CD4-positive, CD25-positive, alpha-beta regulatory T cell (primary cell): ENCODE measurements at regions not wholly inside any gene's neighbourhood (a gene's known extent, or its start where the extent isn't known, plus 50 kb on each side); places are given as distances from the start of the nearest gene placed in this dataset.
"Not testable (repeated sequence)": the region's sequence is repeated elsewhere in the genome, so short reads cannot be mapped to it uniquely, and the experiment has no call there.

Experiments
- ATAC-seq, 2 donors: fragments of 150-1000 bp; cut with Tn5 transposase; one replicate each; pipeline ENCODE4 v1.10.0; 2021; ENCODE audit warnings: low read depth in 2 of 2, moderate number of reproducible peaks in 2 of 2, moderate library complexity in 1 of 2
- DNase-seq, 3 donors: peaks; one replicate each; pipeline versions ENCODE4 v3.0.0 to v3.0.0-alpha.2; 2012 to 2022; ENCODE audit warnings: mixed read lengths in 1 of 3
- H3K27ac ChIP-seq: one replicate; pipeline ENCODE4 v1.7.0; 2013; ENCODE audit warnings: mild to moderate bottlenecking, low read length; ENCODE audit not compliant: insufficient read depth, poor library complexity, severe bottlenecking
- H3K27me3 ChIP-seq: one replicate; pipeline ENCODE4 v1.7.0; 2013; ENCODE audit warnings: low read length; ENCODE audit not compliant: control insufficient read depth, insufficient read depth
- H3K36me3 ChIP-seq: one replicate; pipeline ENCODE4 v1.7.0; 2013; ENCODE audit warnings: mild to moderate bottlenecking, low read length, moderate library complexity; ENCODE audit not compliant: control insufficient read depth, insufficient read depth
- H3K4me1 ChIP-seq: 2 replicates; pipeline ENCODE4 v1.7.0; 2013; ENCODE audit warnings: mild to moderate bottlenecking, low read length; ENCODE audit not compliant: insufficient read depth, control insufficient read depth, poor library complexity, severe bottlenecking
- H3K4me3 ChIP-seq: one replicate; pipeline ENCODE4 v1.7.0; 2013; ENCODE audit warnings: low read depth, mild to moderate bottlenecking, low read length, moderate library complexity
- H3K9me3 ChIP-seq, 2 experiments: 1 replicate in 1 of 2; 2 replicates in 1 of 2; pipeline ENCODE4 v1.7.0; 2013; ENCODE audit warnings: low read length in 2 of 2, mild to moderate bottlenecking in 1 of 2, moderate library complexity in 1 of 2; ENCODE audit not compliant: control insufficient read depth in 2 of 2
- H3K27ac Mint-ChIP-seq, 3 donors: one replicate each; pipeline ENCODE4 v1.8.0; 2020 to 2022; ENCODE audit warnings: mild to moderate bottlenecking in 3 of 3, mixed read lengths in 3 of 3, moderate library complexity in 2 of 3
- H3K27me3 Mint-ChIP-seq: one replicate; pipeline ENCODE4 v1.8.0; 2022; ENCODE audit warnings: mild to moderate bottlenecking, mixed read lengths
- H3K36me3 Mint-ChIP-seq: one replicate; pipeline ENCODE4 v1.8.0; 2020; ENCODE audit warnings: mixed read lengths
- H3K4me1 Mint-ChIP-seq, 4 donors: one replicate each; pipeline ENCODE4 v1.8.0; 2020 to 2022; ENCODE audit warnings: mixed read lengths in 4 of 4, mild to moderate bottlenecking in 1 of 4
- H3K4me3 Mint-ChIP-seq, 4 donors: one replicate each; pipeline ENCODE4 v1.8.0; 2020 to 2022; ENCODE audit warnings: mild to moderate bottlenecking in 4 of 4, mixed read lengths in 4 of 4, moderate library complexity in 3 of 4
- H3K9me3 Mint-ChIP-seq, 7 donors: one replicate each; pipeline ENCODE4 v1.8.0; 2020 to 2022; ENCODE audit warnings: mixed read lengths in 7 of 7, mild to moderate bottlenecking in 3 of 7, moderate library complexity in 2 of 7

DNA sequence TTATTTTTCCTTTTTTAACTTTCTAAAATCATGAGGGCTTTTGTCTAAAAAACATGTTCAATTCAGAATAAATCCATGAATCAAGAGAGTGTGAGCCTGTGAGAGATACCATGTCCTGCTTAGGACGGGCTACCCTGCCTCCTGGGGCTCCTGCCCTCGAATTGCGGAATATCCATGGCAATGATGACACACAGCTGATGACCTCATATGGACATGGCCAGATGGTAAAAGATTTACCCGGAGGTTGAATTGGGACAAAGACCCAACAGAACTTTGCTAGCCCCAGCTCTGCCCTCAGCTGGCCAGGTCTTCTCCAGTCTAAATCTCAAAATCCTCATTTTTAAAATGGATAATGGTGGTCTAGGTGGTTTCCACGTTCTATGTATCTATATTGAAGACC lies 538.1 kb upstream of the API5 start:
- H3K9me3 ChIP-seq = no peaks in the 10 kb centered on the region
- Mint-ChIP-seq H3K4me1 (no peaks in the 10 kb centered on the region), H3K36me3 (no peaks in the 10 kb centered on the region), H3K9me3 (peaks cover 0 to 8% (median 0%) of the 10 kb centered on the region in 7 donors), H3K27me3 (no peaks in the 10 kb centered on the region), H3K27ac (no peak overlapping the region), H3K4me3 (no peak overlapping the region)
- no peaks in the 10 kb centered on the region for H3K36me3 ChIP-seq
- no peaks in the 10 kb centered on the region for H3K27me3 ChIP-seq
- no peak for ATAC-seq
- H3K4me1 ChIP-seq = no peaks in the 10 kb centered on the region
- H3K4me3 ChIP-seq = no peak overlapping the region
- DNase-seq = no peak
- H3K27ac ChIP-seq = no peak overlapping the region

DNA sequence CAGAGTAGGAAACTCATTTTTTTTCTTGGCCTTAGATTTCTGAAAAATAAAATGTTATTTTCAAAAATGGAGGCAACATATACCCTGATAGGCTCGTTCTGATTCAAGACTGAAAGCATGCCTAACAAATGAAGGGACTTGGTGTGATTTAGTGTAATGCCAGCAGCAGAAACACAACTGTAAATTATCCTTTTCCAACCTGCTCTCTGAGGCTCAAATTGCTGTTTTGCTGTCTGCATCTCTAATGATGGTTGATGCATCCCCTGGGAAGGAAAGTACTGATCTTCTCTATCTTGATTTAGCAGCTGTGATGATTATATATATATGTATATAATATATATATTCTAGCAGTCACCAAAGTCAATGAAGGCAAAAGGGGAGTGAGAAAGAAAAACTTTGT lies 537.2 kb upstream of the API5 start:
- H3K4me3 ChIP-seq = no peak overlapping the region
- Mint-ChIP-seq H3K27ac (no peak overlapping the region), H3K36me3 (no peaks in the 10 kb centered on the region), H3K4me3 (no peak overlapping the region), H3K4me1 (no peaks in the 10 kb centered on the region), H3K9me3 (peaks cover 0 to 8% (median 0%) of the 10 kb centered on the region in 7 donors), H3K27me3 (no peaks in the 10 kb centered on the region)
- DNase-seq (no peak), ATAC-seq (no peak)
- no peaks in the 10 kb centered on the region for H3K27me3 ChIP-seq
- no peaks in the 10 kb centered on the region for H3K36me3 ChIP-seq
- no peaks in the 10 kb centered on the region for H3K4me1 ChIP-seq
- no peak overlapping the region for H3K27ac ChIP-seq
- no peaks in the 10 kb centered on the region for H3K9me3 ChIP-seq

DNA sequence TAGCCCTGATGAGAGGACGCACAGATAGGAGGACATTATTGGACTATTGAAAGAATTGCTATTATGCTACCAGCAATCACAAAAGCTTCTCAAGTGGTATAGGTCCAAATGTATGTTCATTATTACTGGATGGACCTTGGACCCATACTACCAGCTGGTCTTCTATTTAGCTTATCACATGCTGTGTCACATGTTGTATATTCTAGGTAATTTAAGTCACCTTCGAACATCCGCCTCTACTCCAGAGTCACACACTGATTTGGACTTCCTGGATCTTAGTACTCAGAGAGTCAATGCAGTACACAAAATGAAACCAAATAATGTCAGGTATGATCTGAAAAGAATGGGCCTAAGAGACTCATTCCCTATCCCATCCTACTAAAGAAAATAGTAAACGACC lies 534.0 kb upstream of the API5 start:
- no peaks in the 10 kb centered on the region for H3K36me3 Mint-ChIP-seq
- peaks cover 0 to 6% (median 5%) of the 10 kb centered on the region in 7 donors for H3K9me3 Mint-ChIP-seq
- H3K27ac ChIP-seq = no peak overlapping the region
- H3K9me3 ChIP-seq = no peaks in the 10 kb centered on the region
- H3K27me3 Mint-ChIP-seq = no peaks in the 10 kb centered on the region
- DNase-seq (no peak), ATAC-seq (no peak)
- H3K4me1 ChIP-seq = no peaks in the 10 kb centered on the region
- H3K27ac Mint-ChIP-seq = no peak overlapping the region
- no peak overlapping the region for H3K4me3 Mint-ChIP-seq
- H3K4me3 ChIP-seq = no peak overlapping the region
- no peaks in the 10 kb centered on the region for H3K36me3 ChIP-seq
- H3K27me3 ChIP-seq = no peaks in the 10 kb centered on the region
- no peaks in the 10 kb centered on the region for H3K4me1 Mint-ChIP-seq

DNA sequence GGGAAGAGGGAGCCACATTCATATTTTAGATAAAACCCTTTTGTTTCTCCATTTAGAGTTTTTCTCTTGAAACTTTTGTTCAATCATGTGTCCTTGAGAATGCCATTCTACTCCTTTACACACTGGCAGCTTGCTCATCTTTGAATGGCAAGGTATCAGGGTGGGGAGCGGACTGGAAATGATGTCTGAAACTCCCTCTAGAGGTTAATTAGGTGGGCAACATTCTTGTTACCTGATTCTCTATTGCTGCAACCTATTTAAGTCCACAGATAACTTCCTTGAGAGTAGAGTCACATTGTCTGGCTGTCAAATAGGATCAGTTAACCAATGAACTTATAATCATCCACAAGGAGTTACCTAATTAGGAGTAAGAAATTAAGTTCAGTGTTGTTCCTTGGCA lies 533.6 kb upstream of the API5 start:
- no peak for ATAC-seq

DNA sequence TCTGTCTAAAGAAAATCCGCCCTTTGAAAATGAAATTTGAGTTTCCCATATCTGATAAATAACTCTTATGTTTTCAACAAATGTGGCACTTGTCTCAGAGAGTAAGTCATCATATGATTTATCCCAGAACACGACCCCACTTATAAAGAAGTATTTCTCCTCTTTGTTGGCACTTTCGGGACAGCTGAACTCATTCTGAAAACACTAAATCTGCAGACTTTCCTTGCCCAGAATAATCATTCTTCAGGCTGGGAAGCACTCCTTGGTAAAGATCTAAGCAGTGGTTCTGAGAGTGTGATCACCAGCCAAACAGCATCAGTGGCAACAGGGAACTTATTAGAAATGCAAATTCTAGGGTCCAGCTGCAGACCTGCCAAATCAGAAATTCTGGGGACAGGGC lies 532.2 kb upstream of the API5 start:
- H3K27me3 ChIP-seq = no peaks in the 10 kb centered on the region
- Mint-ChIP-seq H3K9me3 (peaks cover 0 to 6% (median 0%) of the 10 kb centered on the region in 7 donors), H3K4me1 (no peaks in the 10 kb centered on the region), H3K4me3 (no peak overlapping the region), H3K27ac (no peak overlapping the region), H3K27me3 (no peaks in the 10 kb centered on the region), H3K36me3 (no peaks in the 10 kb centered on the region)
- DNase-seq = no peak
- no peak for ATAC-seq
- H3K4me1 ChIP-seq = no peaks in the 10 kb centered on the region
- H3K36me3 ChIP-seq = no peaks in the 10 kb centered on the region
- H3K27ac ChIP-seq = no peak overlapping the region
- H3K9me3 ChIP-seq = no peaks in the 10 kb centered on the region
- no peak overlapping the region for H3K4me3 ChIP-seq

More for the DNA sequence above, 533.6 kb upstream of the API5 start:
- no peaks in the 10 kb centered on the region for H3K9me3 ChIP-seq
- no peak for DNase-seq
- Mint-ChIP-seq H3K27ac (no peak overlapping the region), H3K4me3 (no peak overlapping the region), H3K36me3 (no peaks in the 10 kb centered on the region), H3K27me3 (no peaks in the 10 kb centered on the region), H3K9me3 (peaks cover 0 to 6% (median 2%) of the 10 kb centered on the region in 7 donors), H3K4me1 (no peaks in the 10 kb centered on the region)
- no peaks in the 10 kb centered on the region for H3K27me3 ChIP-seq
- no peak overlapping the region for H3K4me3 ChIP-seq
- H3K27ac ChIP-seq = no peak overlapping the region
- H3K4me1 ChIP-seq = no peaks in the 10 kb centered on the region
- no peaks in the 10 kb centered on the region for H3K36me3 ChIP-seq

DNA sequence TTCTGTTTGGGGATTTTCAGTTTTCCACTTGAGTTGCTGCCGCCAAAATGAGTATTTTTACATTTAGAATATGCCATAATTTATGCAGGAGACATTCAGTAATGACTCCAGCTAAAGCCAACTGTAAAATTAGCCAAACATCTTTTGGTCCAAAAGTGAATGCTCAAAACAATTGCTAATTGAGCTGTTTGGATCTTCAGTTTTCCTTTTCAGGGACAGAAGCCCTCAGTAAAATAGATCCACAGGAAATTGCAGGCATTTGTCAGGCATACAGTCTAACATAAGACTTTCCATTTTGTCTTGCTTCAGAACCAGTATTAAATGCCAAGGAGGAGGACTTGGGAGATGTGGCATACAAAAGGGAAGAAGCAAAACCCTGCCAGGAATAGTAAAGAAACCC lies 524.8 kb upstream of the API5 start:
- Mint-ChIP-seq H3K27ac (no peak overlapping the region), H3K27me3 (no peaks in the 10 kb centered on the region), H3K4me1 (no peaks in the 10 kb centered on the region), H3K36me3 (no peaks in the 10 kb centered on the region), H3K4me3 (no peak overlapping the region), H3K9me3 (peaks cover 0 to 9% (median 2%) of the 10 kb centered on the region in 7 donors)
- Histone ChIP-seq H3K4me3 (no peak overlapping the region), H3K27ac (no peak overlapping the region), H3K4me1 (no peaks in the 10 kb centered on the region), H3K9me3 (no peaks in the 10 kb centered on the region), H3K36me3 (no peaks in the 10 kb centered on the region), H3K27me3 (no peaks in the 10 kb centered on the region)
- ATAC-seq = no peak
- no peak for DNase-seq

DNA sequence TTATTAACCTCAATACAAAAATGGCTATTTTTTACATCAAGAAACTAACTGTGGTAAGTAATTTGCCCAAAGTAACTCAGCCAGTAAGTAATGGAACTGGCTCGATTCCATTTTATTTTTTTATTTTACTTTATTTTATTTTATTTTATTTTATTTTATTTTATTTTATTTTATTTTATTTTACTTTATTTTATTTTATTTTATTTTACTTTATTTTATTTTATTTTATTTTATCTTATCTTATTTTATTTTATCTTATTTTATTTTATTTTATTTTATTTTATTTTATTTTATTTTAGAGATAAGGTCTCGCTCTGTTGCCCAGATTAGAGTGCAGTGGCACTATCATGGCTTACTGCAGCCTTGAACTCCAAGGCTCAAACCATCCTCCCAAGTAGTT lies 516.3 kb upstream of the API5 start:
- H3K4me3 ChIP-seq, ATAC-seq, H3K9me3 ChIP-seq, H3K36me3 Mint-ChIP-seq, H3K27me3 ChIP-seq, H3K27ac Mint-ChIP-seq, H3K4me3 Mint-ChIP-seq, DNase-seq, H3K27me3 Mint-ChIP-seq, H3K4me1 Mint-ChIP-seq, H3K36me3 ChIP-seq, H3K4me1 ChIP-seq, H3K27ac ChIP-seq: not testable (repeated sequence)
- H3K9me3 Mint-ChIP-seq = peaks cover 0 to 18% (median 1%) of the 10 kb centered on the region in 7 donors

DNA sequence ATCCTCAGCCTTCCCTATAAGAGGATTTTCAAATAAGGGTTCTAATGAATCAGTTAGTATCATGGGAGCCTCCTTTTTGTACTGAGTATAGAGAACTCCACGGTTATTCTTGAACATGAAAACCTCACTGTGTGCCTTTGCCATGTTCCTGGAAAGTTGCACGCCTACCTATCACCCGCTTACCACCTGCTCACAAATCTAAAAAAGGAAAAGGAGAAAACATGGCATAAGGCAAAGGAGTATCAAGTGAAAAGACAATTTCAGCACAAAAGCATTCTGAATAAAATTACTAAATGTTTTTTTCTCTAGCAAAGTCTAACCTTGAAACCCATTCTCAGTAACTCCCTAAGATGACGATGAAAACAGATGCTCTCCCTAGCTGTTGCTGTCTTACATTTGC lies 511.8 kb upstream of the API5 start:
- H3K4me1 Mint-ChIP-seq = no peaks in the 10 kb centered on the region
- Histone ChIP-seq H3K36me3 (no peaks in the 10 kb centered on the region), H3K27ac (no peak overlapping the region), H3K9me3 (peaks cover 0 to 1% of the 10 kb centered on the region in 2 experiments), H3K4me1 (no peaks in the 10 kb centered on the region), H3K4me3 (no peak overlapping the region), H3K27me3 (no peaks in the 10 kb centered on the region)
- H3K27me3 Mint-ChIP-seq = no peaks in the 10 kb centered on the region
- ATAC-seq = no peak
- H3K9me3 Mint-ChIP-seq = peaks cover 0 to 13% (median 1%) of the 10 kb centered on the region in 7 donors
- DNase-seq = no peak
- no peaks in the 10 kb centered on the region for H3K36me3 Mint-ChIP-seq
- no peak overlapping the region for H3K4me3 Mint-ChIP-seq
- no peak overlapping the region for H3K27ac Mint-ChIP-seq
